Fibroblast of pulmonary artery (primary cell): ENCODE measurements at regions not wholly inside any gene's neighbourhood (a gene's known extent, or its start where the extent isn't known, plus 50 kb on each side); places are given as distances from the start of the nearest gene placed in this dataset.
"Not testable (repeated sequence)": the region's sequence is repeated elsewhere in the genome, so short reads cannot be mapped to it uniquely, and the experiment has no call there.

ENCODE experiments used
- DNase-seq: peaks from one replicate; pipeline ENCODE4 v3.0.0-alpha.2; 2010; ENCODE audit warnings: low read depth
- H3K4me3 ChIP-seq: replicated peaks from 2 replicates; pipeline ENCODE4 v1.5.1; 2011; ENCODE audit warnings: low read depth, mild to moderate bottlenecking, control low read depth, low read length, moderate library complexity
- CTCF ChIP-seq: IDR thresholded peaks from 2 replicates; pipeline ENCODE4 v1.5.1; 2011; ENCODE audit warnings: mild to moderate bottlenecking, control low read depth, low read length, inconsistent platforms; ENCODE audit errors: missing control alignments

- no peak for DNase-seq
- TF ChIP-seq CTCF = no peak
- H3K4me3 ChIP-seq = no peak overlapping the region
Observed at GRCh38 chr14:98916476-98916875, 355.5 kb downstream of the BCL11B start.

GRCh38 chr14:98919434-98919833 is 352.6 kb downstream of the BCL11B start:
- no peak for DNase-seq
- no peak overlapping the region for H3K4me3 ChIP-seq
- no peak for TF ChIP-seq CTCF

GRCh38 chr14:98921306-98921705 is 350.7 kb downstream of the BCL11B start:
- H3K4me3 ChIP-seq, DNase-seq: not testable (repeated sequence)

- no peak overlapping the region for H3K4me3 ChIP-seq
- DNase-seq = no peak
- TF ChIP-seq CTCF = no peak
Observed at GRCh38 chr14:98923596-98923995, 348.4 kb downstream of the BCL11B start.

GRCh38 chr14:98924046-98924445 is 348.0 kb downstream of the BCL11B start:
- H3K4me3 ChIP-seq = no peak overlapping the region
- TF ChIP-seq CTCF = no peak
- no peak for DNase-seq

- TF ChIP-seq CTCF = no peak
- DNase-seq = no peak
- no peak overlapping the region for H3K4me3 ChIP-seq
Observed at GRCh38 chr14:98925354-98926040, 346.5 kb downstream of the BCL11B start.

GRCh38 chr14:98926146-98926545 is 345.9 kb downstream of the BCL11B start:
- no peak for TF ChIP-seq CTCF
- H3K4me3 ChIP-seq = no peak overlapping the region
- no peak for DNase-seq
